ENCODE measurements at regions not wholly inside any gene's neighbourhood (a gene's known extent, or its start where the extent isn't known, plus 50 kb on each side); places are given as distances from the start of the nearest gene placed in this dataset.

GRCh38 chr3:99521551-99521950 lies 116.8 kb upstream of the COL8A1 start:
- TF ChIP-seq, protein P1, sequence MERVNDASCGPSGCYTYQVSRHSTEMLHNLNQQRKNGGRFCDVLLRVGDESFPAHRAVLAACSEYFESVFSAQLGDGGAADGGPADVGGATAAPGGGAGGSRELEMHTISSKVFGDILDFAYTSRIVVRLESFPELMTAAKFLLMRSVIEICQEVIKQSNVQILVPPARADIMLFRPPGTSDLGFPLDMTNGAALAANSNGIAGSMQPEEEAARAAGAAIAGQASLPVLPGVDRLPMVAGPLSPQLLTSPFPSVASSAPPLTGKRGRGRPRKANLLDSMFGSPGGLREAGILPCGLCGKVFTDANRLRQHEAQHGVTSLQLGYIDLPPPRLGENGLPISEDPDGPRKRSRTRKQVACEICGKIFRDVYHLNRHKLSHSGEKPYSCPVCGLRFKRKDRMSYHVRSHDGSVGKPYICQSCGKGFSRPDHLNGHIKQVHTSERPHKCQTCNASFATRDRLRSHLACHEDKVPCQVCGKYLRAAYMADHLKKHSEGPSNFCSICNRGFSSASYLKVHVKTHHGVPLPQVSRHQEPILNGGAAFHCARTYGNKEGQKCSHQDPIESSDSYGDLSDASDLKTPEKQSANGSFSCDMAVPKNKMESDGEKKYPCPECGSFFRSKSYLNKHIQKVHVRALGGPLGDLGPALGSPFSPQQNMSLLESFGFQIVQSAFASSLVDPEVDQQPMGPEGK (CRISPR knock-in tag; IDR thresholded peaks at IDR 0.05; ENCODE audit: borderline replicate concordance) = no peak
- no peak for TF ChIP-seq CREB5 (CRISPR knock-in tag; IDR thresholded peaks at IDR 0.05; ENCODE audit: low read depth)
- no peak for TF ChIP-seq OSR1 (CRISPR knock-in tag; IDR thresholded peaks at IDR 0.05)
- no peak for TF ChIP-seq TCF4 (CRISPR knock-in tag; IDR thresholded peaks at IDR 0.05; ENCODE audit: borderline replicate concordance)
- no peak for TF ChIP-seq RARB (CRISPR knock-in tag; IDR thresholded peaks at IDR 0.05)
- TF ChIP-seq, protein P2, sequence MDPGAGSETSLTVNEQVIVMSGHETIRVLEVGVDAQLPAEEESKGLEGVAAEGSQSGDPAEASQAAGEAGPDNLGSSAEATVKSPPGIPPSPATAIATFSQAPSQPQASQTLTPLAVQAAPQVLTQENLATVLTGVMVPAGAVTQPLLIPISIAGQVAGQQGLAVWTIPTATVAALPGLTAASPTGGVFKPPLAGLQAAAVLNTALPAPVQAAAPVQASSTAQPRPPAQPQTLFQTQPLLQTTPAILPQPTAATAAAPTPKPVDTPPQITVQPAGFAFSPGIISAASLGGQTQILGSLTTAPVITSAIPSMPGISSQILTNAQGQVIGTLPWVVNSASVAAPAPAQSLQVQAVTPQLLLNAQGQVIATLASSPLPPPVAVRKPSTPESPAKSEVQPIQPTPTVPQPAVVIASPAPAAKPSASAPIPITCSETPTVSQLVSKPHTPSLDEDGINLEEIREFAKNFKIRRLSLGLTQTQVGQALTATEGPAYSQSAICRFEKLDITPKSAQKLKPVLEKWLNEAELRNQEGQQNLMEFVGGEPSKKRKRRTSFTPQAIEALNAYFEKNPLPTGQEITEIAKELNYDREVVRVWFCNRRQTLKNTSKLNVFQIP (CRISPR knock-in tag; IDR thresholded peaks at IDR 0.05; ENCODE audit: borderline replicate concordance, low read depth) = no peak
- TF ChIP-seq PPARA (CRISPR knock-in tag; IDR thresholded peaks at IDR 0.05; ENCODE audit: borderline replicate concordance) = no peak
- TF ChIP-seq ZNF8 (CRISPR knock-in tag; IDR thresholded peaks at IDR 0.05) = no peak

Data from SK-N-SH treated with all-trans-retinoic acid at 6 μM for 48 hours (cell line).